ENCODE measurements at regions not wholly inside any gene's neighbourhood (a gene's known extent, or its start where the extent isn't known, plus 50 kb on each side); places are given as distances from the start of the nearest gene placed in this dataset.

- H3K27me3 Mint-ChIP-seq (ENCODE audit: low read depth): no peaks in the 10 kb centered on the region
- no peaks in the 10 kb centered on the region for H3K36me3 Mint-ChIP-seq (ENCODE audit: low read depth)
- no peak overlapping the region for H3K4me3 Mint-ChIP-seq
- H3K9me3 Mint-ChIP-seq: no peaks in the 10 kb centered on the region
- H3K4me1 Mint-ChIP-seq: no peaks in the 10 kb centered on the region
- H3K27ac Mint-ChIP-seq: no peak overlapping the region
- no peak for TF ChIP-seq CTCF (IDR thresholded peaks at IDR 0.05; ENCODE audit: unreplicated experiment in 3 of 3)
Measured at GRCh38 chr13:67664502-67664901, 434.4 kb upstream of the PCDH9 start.

- no peaks in the 10 kb centered on the region for H3K4me1 Mint-ChIP-seq
- H3K27ac Mint-ChIP-seq: no peak overlapping the region
- no peak for TF ChIP-seq CTCF (IDR thresholded peaks at IDR 0.05; ENCODE audit: unreplicated experiment in 3 of 3)
- no peaks in the 10 kb centered on the region for H3K36me3 Mint-ChIP-seq (ENCODE audit: low read depth)
- no peak overlapping the region for H3K4me3 Mint-ChIP-seq
- no peaks in the 10 kb centered on the region for H3K27me3 Mint-ChIP-seq (ENCODE audit: low read depth)
- no peaks in the 10 kb centered on the region for H3K9me3 Mint-ChIP-seq
Measured at GRCh38 chr13:67662997-67663396, 432.9 kb upstream of the PCDH9 start.

- H3K27me3 Mint-ChIP-seq (ENCODE audit: low read depth): no peaks in the 10 kb centered on the region
- H3K27ac Mint-ChIP-seq: no peak overlapping the region
- H3K36me3 Mint-ChIP-seq (ENCODE audit: low read depth): no peaks in the 10 kb centered on the region
- no peak overlapping the region for H3K4me3 Mint-ChIP-seq
- H3K9me3 Mint-ChIP-seq: no peaks in the 10 kb centered on the region
- H3K4me1 Mint-ChIP-seq: peaks cover 10% of the 10 kb centered on the region
- no peak for TF ChIP-seq CTCF (IDR thresholded peaks at IDR 0.05; ENCODE audit: unreplicated experiment in 3 of 3)
Measured at GRCh38 chr13:67652887-67653286, 422.8 kb upstream of the PCDH9 start.

- Mint-ChIP-seq H3K27me3 (ENCODE audit: low read depth) (no peaks in the 10 kb centered on the region), H3K4me3 (no peak overlapping the region), H3K36me3 (ENCODE audit: low read depth) (no peaks in the 10 kb centered on the region), H3K27ac (no peak overlapping the region), H3K4me1 (peaks cover 10% of the 10 kb centered on the region), H3K9me3 (no peaks in the 10 kb centered on the region)
- no peak for TF ChIP-seq CTCF (IDR thresholded peaks at IDR 0.05; ENCODE audit: unreplicated experiment in 3 of 3)
Measured at GRCh38 chr13:67651908-67652465, 421.9 kb upstream of the PCDH9 start.

- Mint-ChIP-seq H3K9me3 (no peaks in the 10 kb centered on the region), H3K4me1 (peaks cover 10% of the 10 kb centered on the region), H3K27ac (no peak overlapping the region), H3K27me3 (ENCODE audit: low read depth) (no peaks in the 10 kb centered on the region), H3K4me3 (no peak overlapping the region), H3K36me3 (ENCODE audit: low read depth) (no peaks in the 10 kb centered on the region)
- no peak for TF ChIP-seq CTCF (IDR thresholded peaks at IDR 0.05; ENCODE audit: unreplicated experiment in 3 of 3)
Measured at GRCh38 chr13:67650471-67650870, 420.3 kb upstream of the PCDH9 start.

- Mint-ChIP-seq H3K27ac (no peak overlapping the region), H3K36me3 (ENCODE audit: low read depth) (no peaks in the 10 kb centered on the region), H3K4me1 (no peaks in the 10 kb centered on the region), H3K9me3 (no peaks in the 10 kb centered on the region), H3K4me3 (no peak overlapping the region), H3K27me3 (ENCODE audit: low read depth) (no peaks in the 10 kb centered on the region)
- TF ChIP-seq CTCF (IDR thresholded peaks at IDR 0.05; ENCODE audit: unreplicated experiment in 3 of 3): no peak
Measured at GRCh38 chr13:67645874-67646467, 415.8 kb upstream of the PCDH9 start.

All from nephron (organoid).